ENCODE measurements at regions not wholly inside any gene's neighbourhood (a gene's known extent, or its start where the extent isn't known, plus 50 kb on each side); places are given as distances from the start of the nearest gene placed in this dataset.
"Not testable (repeated sequence)": the region's sequence is repeated elsewhere in the genome, so short reads cannot be mapped to it uniquely, and the experiment has no call there.

GRCh38 chr5:25448646-25449045 is 803.9 kb upstream of the CDH10 start:
- H3K4me3 Mint-ChIP-seq: no peak overlapping the region
- CTCF ChIA-PET: no interaction called here

DNA sequence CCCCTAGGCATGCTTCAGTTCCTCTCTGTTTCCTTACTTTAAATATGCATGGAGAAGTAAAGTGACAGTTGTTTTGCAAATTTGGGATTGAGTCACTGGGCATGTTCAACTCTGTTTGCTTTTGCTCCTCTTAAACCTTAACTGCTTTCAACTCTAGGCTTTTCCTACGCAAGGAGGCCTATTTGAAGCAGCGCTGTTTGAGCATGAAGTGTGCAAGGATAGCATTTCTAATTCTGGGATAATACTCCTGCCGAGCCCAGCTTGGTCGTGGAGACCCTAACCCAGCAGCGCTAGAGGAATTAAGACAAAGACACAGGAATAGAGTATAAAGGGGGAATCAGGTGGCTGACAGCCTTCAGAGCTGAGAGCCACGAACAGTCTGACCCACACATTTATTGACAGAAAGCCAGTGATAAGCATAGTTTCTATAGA is 803.4 kb upstream of the CDH10 start:
- Histone ChIP-seq H3K9me3 (no peaks in the 10 kb centered on the region), H3K4me3 (ENCODE audit: control insufficient read depth in 1 of 2, extremely low read depth in 1 of 2, low read length in 1 of 2) (no peak overlapping the region), H3K36me3 (ENCODE audit: control insufficient read depth in 2 of 2, extremely low read depth in 1 of 2, insufficient read depth in 1 of 2, low read length in 1 of 2) (no peaks in the 10 kb centered on the region), H3K27ac (ENCODE audit: low read length) (no peak overlapping the region), H3K4me1 (ENCODE audit: control insufficient read depth in 1 of 2, extremely low read depth in 1 of 2, insufficient read depth in 2 of 2, low read length in 2 of 2) (no peaks in the 10 kb centered on the region), H3K27me3 (replicated peaks in 1 of 2; ENCODE audit: control insufficient read depth in 2 of 2, extremely low read depth in 1 of 2, insufficient read depth in 2 of 2, low read length in 1 of 2) (no peaks in the 10 kb centered on the region)
- no peaks in the 10 kb centered on the region for H3K36me3 Mint-ChIP-seq
- 94% methylated on average over 3 of the region's 6 CpGs for WGBS (ENCODE audit: insufficient coverage)
- CTCF ChIA-PET: no interaction called here
- no peak overlapping the region for H3K27ac Mint-ChIP-seq
- H3K4me1 Mint-ChIP-seq: no peaks in the 10 kb centered on the region
- H3K9me3 Mint-ChIP-seq: peaks cover 9 to 23% (median 10%) of the 10 kb centered on the region in 3 donors
- no peak overlapping the region for H3K4me3 Mint-ChIP-seq
- H3K27me3 Mint-ChIP-seq: no peaks in the 10 kb centered on the region
- ATAC-seq (replicated peaks in 1 of 4): no peak
- DNase-seq: no peak
- POLR2A ChIA-PET: no interaction called here

More at GRCh38 chr5:25448646-25449045, 803.9 kb upstream of the CDH10 start:
- no peaks in the 10 kb centered on the region for H3K4me1 ChIP-seq (ENCODE audit: control insufficient read depth in 1 of 2, extremely low read depth in 1 of 2, insufficient read depth in 2 of 2, low read length in 2 of 2)
- POLR2A ChIA-PET: no interaction called here
- no peaks in the 10 kb centered on the region for H3K9me3 ChIP-seq
- DNase-seq (no peak), ATAC-seq (replicated peaks in 1 of 4) (no peak)
- H3K36me3 ChIP-seq (ENCODE audit: control insufficient read depth in 2 of 2, extremely low read depth in 1 of 2, insufficient read depth in 1 of 2, low read length in 1 of 2): no peaks in the 10 kb centered on the region
- Mint-ChIP-seq H3K36me3 (no peaks in the 10 kb centered on the region), H3K27me3 (no peaks in the 10 kb centered on the region), H3K9me3 (peaks cover 9 to 23% (median 10%) of the 10 kb centered on the region in 3 donors), H3K4me1 (no peaks in the 10 kb centered on the region), H3K27ac (no peak overlapping the region)
- no peaks in the 10 kb centered on the region for H3K27me3 ChIP-seq (replicated peaks in 1 of 2; ENCODE audit: control insufficient read depth in 2 of 2, extremely low read depth in 1 of 2, insufficient read depth in 2 of 2, low read length in 1 of 2)
- 77% methylated on average over 4 of the region's 10 CpGs for WGBS (ENCODE audit: insufficient coverage)
- no peak overlapping the region for H3K27ac ChIP-seq (ENCODE audit: low read length)
- H3K4me3 ChIP-seq (ENCODE audit: control insufficient read depth in 1 of 2, extremely low read depth in 1 of 2, low read length in 1 of 2): no peak overlapping the region

- H3K4me3 ChIP-seq (ENCODE audit: control insufficient read depth in 1 of 2, extremely low read depth in 1 of 2, low read length in 1 of 2); H3K36me3 Mint-ChIP-seq; H3K4me3 Mint-ChIP-seq; H3K4me1 Mint-ChIP-seq; H3K27ac Mint-ChIP-seq; H3K36me3 ChIP-seq (ENCODE audit: control insufficient read depth in 2 of 2, extremely low read depth in 1 of 2, insufficient read depth in 1 of 2, low read length in 1 of 2); H3K27me3 ChIP-seq (replicated peaks in 1 of 2; ENCODE audit: control insufficient read depth in 2 of 2, extremely low read depth in 1 of 2, insufficient read depth in 2 of 2, low read length in 1 of 2); H3K9me3 ChIP-seq; DNase-seq; POLR2A ChIA-PET; H3K4me1 ChIP-seq (ENCODE audit: control insufficient read depth in 1 of 2, extremely low read depth in 1 of 2, insufficient read depth in 2 of 2, low read length in 2 of 2); CTCF ChIA-PET; ATAC-seq (replicated peaks in 1 of 4); H3K27me3 Mint-ChIP-seq; H3K27ac ChIP-seq (ENCODE audit: low read length): not testable (repeated sequence)
- WGBS (ENCODE audit: insufficient coverage): no CpG with 5 or more reads among the region's 3 CpGs
- peaks cover 5 to 22% (median 13%) of the 10 kb centered on the region in 3 donors for H3K9me3 Mint-ChIP-seq
These were observed 801.3 kb upstream of the CDH10 start for GRCh38 chr5:25446061-25446420.

DNA sequence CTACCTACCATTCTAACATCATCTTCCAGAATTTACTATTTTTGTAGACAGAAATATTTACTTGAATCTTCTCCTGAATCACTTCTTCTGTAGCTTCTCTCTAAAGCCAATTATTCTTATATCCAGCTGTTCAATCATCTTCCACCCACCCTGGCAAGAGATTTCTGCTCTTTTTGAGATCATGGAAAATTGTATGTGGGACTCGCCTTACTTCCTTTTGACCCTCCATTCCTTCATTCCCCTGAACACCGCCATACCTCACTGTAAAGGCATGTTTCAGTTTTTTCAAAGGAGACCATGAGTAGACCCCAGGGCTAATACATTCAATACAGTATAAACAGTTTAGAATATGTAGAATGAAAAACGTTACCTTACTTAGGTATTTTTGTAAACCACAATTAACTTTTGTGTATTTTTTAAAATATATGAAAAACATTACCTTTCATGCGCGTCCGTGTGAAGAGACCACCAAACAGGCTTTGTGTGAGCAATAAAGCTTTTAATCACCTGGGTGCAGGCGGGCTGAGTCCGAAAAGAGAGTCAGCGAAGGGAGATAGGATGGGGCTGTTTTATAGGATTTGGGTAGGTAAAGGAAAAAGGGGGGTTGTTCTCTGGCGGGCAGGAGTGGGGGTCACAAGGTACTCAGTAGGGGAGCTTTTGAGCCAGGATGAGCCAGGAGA is 800.7 kb upstream of the CDH10 start:
- H3K36me3 Mint-ChIP-seq, CTCF ChIA-PET, H3K4me3 Mint-ChIP-seq: not testable (repeated sequence)

DNA sequence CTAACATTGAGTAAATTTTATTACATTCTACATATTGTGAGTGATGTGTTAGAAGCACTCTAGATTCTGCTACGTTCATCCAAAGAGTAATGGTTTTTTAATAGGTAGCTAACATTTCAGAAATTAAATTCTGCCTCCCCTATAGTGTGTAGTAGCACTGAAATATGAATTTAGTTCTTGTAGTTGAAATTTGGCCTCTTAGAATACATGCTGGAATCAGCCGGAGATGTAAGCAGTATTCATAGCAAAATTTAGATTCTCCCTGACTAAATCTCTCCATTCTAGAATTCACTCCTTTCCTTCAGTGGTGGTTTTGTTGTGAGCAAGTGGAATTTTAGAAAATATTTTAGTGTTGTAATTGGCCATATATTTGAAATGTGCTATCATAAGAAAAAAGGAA is 799.9 kb upstream of the CDH10 start:
- DNase-seq (no peak), ATAC-seq (replicated peaks in 1 of 4) (no peak)
- ChIA-PET POLR2A (no interaction called here), CTCF (no interaction called here)
- Mint-ChIP-seq H3K27me3 (no peaks in the 10 kb centered on the region), H3K9me3 (peaks cover 5 to 18% (median 13%) of the 10 kb centered on the region in 3 donors), H3K36me3 (no peaks in the 10 kb centered on the region), H3K27ac (no peak overlapping the region), H3K4me1 (no peaks in the 10 kb centered on the region), H3K4me3 (no peak overlapping the region)
- no peaks in the 10 kb centered on the region for H3K9me3 ChIP-seq
- H3K4me1 ChIP-seq (ENCODE audit: control insufficient read depth in 1 of 2, extremely low read depth in 1 of 2, insufficient read depth in 2 of 2, low read length in 2 of 2): no peaks in the 10 kb centered on the region
- no peak overlapping the region for H3K27ac ChIP-seq (ENCODE audit: low read length)
- no peak overlapping the region for H3K4me3 ChIP-seq (ENCODE audit: control insufficient read depth in 1 of 2, extremely low read depth in 1 of 2, low read length in 1 of 2)
- WGBS (ENCODE audit: insufficient coverage): no CpG with 5 or more reads among the region's 2 CpGs
- no peaks in the 10 kb centered on the region for H3K27me3 ChIP-seq (replicated peaks in 1 of 2; ENCODE audit: control insufficient read depth in 2 of 2, extremely low read depth in 1 of 2, insufficient read depth in 2 of 2, low read length in 1 of 2)
- H3K36me3 ChIP-seq (ENCODE audit: control insufficient read depth in 2 of 2, extremely low read depth in 1 of 2, insufficient read depth in 1 of 2, low read length in 1 of 2): no peaks in the 10 kb centered on the region

More for the DNA sequence above, 800.7 kb upstream of the CDH10 start:
- H3K27me3 ChIP-seq (replicated peaks in 1 of 2; ENCODE audit: control insufficient read depth in 2 of 2, extremely low read depth in 1 of 2, insufficient read depth in 2 of 2, low read length in 1 of 2); H3K27ac Mint-ChIP-seq; ATAC-seq (replicated peaks in 1 of 4); H3K4me1 Mint-ChIP-seq; DNase-seq; H3K36me3 ChIP-seq (ENCODE audit: control insufficient read depth in 2 of 2, extremely low read depth in 1 of 2, insufficient read depth in 1 of 2, low read length in 1 of 2); H3K4me1 ChIP-seq (ENCODE audit: control insufficient read depth in 1 of 2, extremely low read depth in 1 of 2, insufficient read depth in 2 of 2, low read length in 2 of 2); H3K27ac ChIP-seq (ENCODE audit: low read length); H3K9me3 ChIP-seq; H3K4me3 ChIP-seq (ENCODE audit: control insufficient read depth in 1 of 2, extremely low read depth in 1 of 2, low read length in 1 of 2); POLR2A ChIA-PET; H3K27me3 Mint-ChIP-seq: not testable (repeated sequence)
- H3K9me3 Mint-ChIP-seq: peaks cover 5 to 22% (median 13%) of the 10 kb centered on the region in 3 donors
- no CpG with 5 or more reads among the region's 10 CpGs for WGBS (ENCODE audit: insufficient coverage)

DNA sequence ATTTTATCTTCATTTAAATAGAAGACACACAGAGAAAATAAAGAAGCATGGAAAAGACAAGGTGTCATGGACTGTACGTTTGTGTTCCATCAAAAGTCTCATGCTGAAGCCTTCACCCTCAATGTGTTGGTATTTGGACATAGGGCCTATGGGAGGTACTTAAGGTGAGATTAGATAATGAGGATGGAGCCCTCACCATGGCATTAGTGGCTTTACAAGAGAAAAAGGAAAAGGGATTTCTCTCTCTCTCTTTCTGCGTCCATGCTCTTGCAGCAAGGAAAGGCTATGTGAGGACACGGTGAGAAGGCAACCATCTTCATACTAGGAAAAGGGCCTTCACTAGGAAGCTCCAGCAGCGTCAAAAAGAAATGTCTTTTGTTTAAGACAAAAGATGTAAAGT is 797.0 kb upstream of the CDH10 start:
- Histone ChIP-seq H3K27ac (ENCODE audit: low read length) (no peak overlapping the region), H3K27me3 (replicated peaks in 1 of 2; ENCODE audit: control insufficient read depth in 2 of 2, extremely low read depth in 1 of 2, insufficient read depth in 2 of 2, low read length in 1 of 2) (no peaks in the 10 kb centered on the region), H3K4me1 (ENCODE audit: control insufficient read depth in 1 of 2, extremely low read depth in 1 of 2, insufficient read depth in 2 of 2, low read length in 2 of 2) (no peaks in the 10 kb centered on the region), H3K4me3 (ENCODE audit: control insufficient read depth in 1 of 2, extremely low read depth in 1 of 2, low read length in 1 of 2) (no peak overlapping the region), H3K36me3 (ENCODE audit: control insufficient read depth in 2 of 2, extremely low read depth in 1 of 2, insufficient read depth in 1 of 2, low read length in 1 of 2) (no peaks in the 10 kb centered on the region), H3K9me3 (no peaks in the 10 kb centered on the region)
- ChIA-PET POLR2A (no interaction called here), CTCF (no interaction called here)
- Mint-ChIP-seq H3K27ac (no peak overlapping the region), H3K4me3 (no peak overlapping the region), H3K27me3 (no peaks in the 10 kb centered on the region), H3K36me3 (no peaks in the 10 kb centered on the region), H3K4me1 (no peaks in the 10 kb centered on the region), H3K9me3 (peaks cover 12 to 26% (median 13%) of the 10 kb centered on the region in 3 donors)
- no peak for ATAC-seq (replicated peaks in 1 of 4)
- WGBS (ENCODE audit: insufficient coverage): no CpG with 5 or more reads among the region's 4 CpGs
- DNase-seq: no peak

- CTCF ChIA-PET: interaction anchor here in 1 of 2 donors (0.9 kb wide), 1 partner anchor 8 kb away, joined by 3 read pairs; no protein-coding TSS in a partner anchor
- no peaks in the 10 kb centered on the region for H3K36me3 Mint-ChIP-seq
- Histone ChIP-seq H3K27me3 (replicated peaks in 1 of 2; ENCODE audit: control insufficient read depth in 2 of 2, extremely low read depth in 1 of 2, insufficient read depth in 2 of 2, low read length in 1 of 2) (no peaks in the 10 kb centered on the region), H3K9me3 (no peaks in the 10 kb centered on the region), H3K4me3 (ENCODE audit: control insufficient read depth in 1 of 2, extremely low read depth in 1 of 2, low read length in 1 of 2) (no peak overlapping the region), H3K27ac (ENCODE audit: low read length) (no peak overlapping the region), H3K36me3 (ENCODE audit: control insufficient read depth in 2 of 2, extremely low read depth in 1 of 2, insufficient read depth in 1 of 2, low read length in 1 of 2) (no peaks in the 10 kb centered on the region), H3K4me1 (ENCODE audit: control insufficient read depth in 1 of 2, extremely low read depth in 1 of 2, insufficient read depth in 2 of 2, low read length in 2 of 2) (no peaks in the 10 kb centered on the region)
- H3K4me3 Mint-ChIP-seq: no peak overlapping the region
- H3K27me3 Mint-ChIP-seq: no peaks in the 10 kb centered on the region
- DNase-seq: no peak
- ATAC-seq (replicated peaks in 1 of 4): no peak
- peaks cover 4 to 24% (median 14%) of the 10 kb centered on the region in 3 donors for H3K9me3 Mint-ChIP-seq
- H3K4me1 Mint-ChIP-seq: no peaks in the 10 kb centered on the region
- no peak overlapping the region for H3K27ac Mint-ChIP-seq
- WGBS (ENCODE audit: insufficient coverage): no CpG with 5 or more reads among the region's 5 CpGs
- POLR2A ChIA-PET: interaction anchor here in 1 of 2 donors (0.6 kb wide), 1 partner anchor 1739 kb away, joined by 3 read pairs; no protein-coding TSS in a partner anchor
These were observed 794.2 kb upstream of the CDH10 start for GRCh38 chr5:25439025-25439424.
